B cell (primary cell): ENCODE measurements at regions not wholly inside any gene's neighbourhood (a gene's known extent, or its start where the extent isn't known, plus 50 kb on each side); places are given as distances from the start of the nearest gene placed in this dataset.

Experiments used
- ATAC-seq: fragments of 200-7000 bp; cut with Tn5 transposase; one replicate; pipeline ENCODE4 v1.10.0; 2021; ENCODE audit warnings: low read depth, mild to moderate bottlenecking, moderate number of reproducible peaks, moderate library complexity
- CTCF ChIA-PET: fragments of 350-600 bp; sonication (Branson Sonifier 250); formaldehyde crosslinking; loops from one replicate; lab custom pipeline; 2021; ENCODE audit warnings: antibody characterized with exemption, inconsistent platforms; lab: Charles Lee
- POLR2A ChIA-PET: fragments of 350-600 bp; sonication (Branson Sonifier 250); formaldehyde crosslinking; loops from one replicate; lab custom pipeline; 2021; ENCODE audit warnings: antibody characterized with exemption; lab: Charles Lee
- DNase-seq: peaks from one replicate; pipeline ENCODE4 v3.0.0; 2013
- H2AFZ ChIP-seq: 2 replicates; pipeline ENCODE4 v1.6.1; 2012; ENCODE audit warnings: mild to moderate bottlenecking, low read depth, low read length; ENCODE audit not compliant: insufficient read depth, poor library complexity, severe bottlenecking
- H3K27ac ChIP-seq, 2 donors: 1 replicate in 1 of 2; 2 replicates in 1 of 2; pipeline ENCODE4 v1.5.1; 2012 to 2013; ENCODE audit warnings: low read length in 2 of 2, mild to moderate bottlenecking in 2 of 2, moderate library complexity in 1 of 2
- H3K27me3 ChIP-seq, 4 experiments: fragments of 200-600 bp in 1 of 4; sonication (generic) in 1 of 4; replicated peaks in 1 of 4; 1 replicate in 2 of 4; 2 replicates in 2 of 4; pipeline versions ENCODE4 v1.6.1 to v1.7.0; 2013 to 2016; ENCODE audit warnings: low read length in 3 of 4, mild to moderate bottlenecking in 2 of 4, mixed read lengths in 1 of 4, moderate library complexity in 1 of 4; ENCODE audit not compliant: insufficient read depth in 4 of 4, control insufficient read depth in 3 of 4; ENCODE audit errors: control extremely low read depth in 1 of 4
- H3K36me3 ChIP-seq, 2 experiments: replicated peaks in 1 of 2; 1 replicate in 1 of 2; 2 replicates in 1 of 2; pipeline versions ENCODE4 v1.6.1 to v1.7.1; 2013; ENCODE audit warnings: low read length in 1 of 2; ENCODE audit not compliant: insufficient read depth in 2 of 2, control insufficient read depth in 1 of 2; ENCODE audit errors: control extremely low read depth in 1 of 2, extremely low read depth in 1 of 2
- H3K4me1 ChIP-seq, 2 donors: fragments of 200-600 bp in 1 of 2; sonication (generic) in 1 of 2; 1 replicate in 1 of 2; 2 replicates in 1 of 2; pipeline versions ENCODE4 v1.5.1 to v1.6.1; 2013 to 2017; ENCODE audit warnings: low read length in 2 of 2; ENCODE audit not compliant: control insufficient read depth in 2 of 2, insufficient read depth in 2 of 2
- H3K4me2 ChIP-seq: replicated peaks from 2 replicates; pipeline ENCODE3; 2012; ENCODE audit warnings: mild to moderate bottlenecking, low read depth, low read length; ENCODE audit not compliant: poor library complexity, severe bottlenecking
- H3K4me3 ChIP-seq, 5 experiments: fragments of 200-600 bp in 1 of 5; sonication (generic) in 1 of 5; 1 replicate in 3 of 5; 2 replicates in 2 of 5; pipeline versions ENCODE4 v1.5.1 to v1.7.0; 2011 to 2016; ENCODE audit warnings: low read length in 4 of 5, mild to moderate bottlenecking in 4 of 5, low read depth in 2 of 5, control low read depth in 1 of 5, moderate library complexity in 1 of 5; ENCODE audit not compliant: insufficient read depth in 1 of 5; ENCODE audit errors: control extremely low read depth in 1 of 5, extremely low read depth in 1 of 5
- H3K79me2 ChIP-seq: fragments of 200-600 bp; sonication (generic); one replicate; pipeline ENCODE4 v1.6.0; 2016; ENCODE audit warnings: low read length; ENCODE audit not compliant: control insufficient read depth, insufficient read depth
- H3K9ac ChIP-seq: fragments of 200-600 bp; sonication (generic); 2 replicates; pipeline ENCODE4 v1.6.1; 2017; ENCODE audit warnings: mild to moderate bottlenecking, low read length, moderate library complexity
- H3K9me3 ChIP-seq, 3 donors: one replicate each; pipeline versions ENCODE4 v1.6.1 to v1.7.1; 2013; ENCODE audit warnings: low read length in 2 of 3; ENCODE audit not compliant: control insufficient read depth in 2 of 3, insufficient read depth in 1 of 3; ENCODE audit errors: control extremely low read depth in 1 of 3
- H4K20me1 ChIP-seq: 2 replicates; pipeline ENCODE4 v1.6.0; 2012; ENCODE audit warnings: mild to moderate bottlenecking, low read length; ENCODE audit not compliant: insufficient read depth, control insufficient read depth, poor library complexity, severe bottlenecking
- H3K27ac Mint-ChIP-seq: one replicate; pipeline ENCODE4 v1.8.0; 2021; ENCODE audit warnings: mixed read lengths
- H3K27me3 Mint-ChIP-seq: one replicate; pipeline ENCODE4 v1.8.0; 2021; ENCODE audit warnings: mixed read lengths
- H3K4me1 Mint-ChIP-seq: one replicate; pipeline ENCODE4 v1.8.0; 2021; ENCODE audit warnings: mixed read lengths
- H3K4me3 Mint-ChIP-seq: one replicate; pipeline ENCODE4 v1.8.0; 2021; ENCODE audit warnings: mixed read lengths
- H3K9me3 Mint-ChIP-seq: one replicate; pipeline ENCODE4 v1.8.0; 2022; ENCODE audit warnings: mixed read lengths; ENCODE audit not compliant: insufficient read depth
- EZH2 ChIP-seq: IDR thresholded peaks from 2 replicates; pipeline ENCODE4 v1.6.1; 2012; ENCODE audit warnings: borderline replicate concordance, low read depth, mild to moderate bottlenecking, moderate library complexity, low read length; ENCODE audit not compliant: insufficient read depth, poor library complexity, severe bottlenecking
- whole genome bisulfite sequencing: methylation state at CpG from one replicate; pipeline ENCODE4 v1.1.5; 2013; ENCODE audit warnings: missing lambda C conversion rate; ENCODE audit not compliant: insufficient coverage; 5-methylcytosine and 5-hydroxymethylcytosine counted together
- intact Hi-C: fragments of 100-400 bp; cut with micrococcal nuclease; formaldehyde crosslinking; loops from one replicate; pipeline ENCODE4 v1.10.0; 2022
- TF ChIP-seq, protein P1 (sequence below): fragments of 200-600 bp; IDR thresholded peaks from one replicate; pipeline ENCODE4 v1.8.0; 2022; ENCODE audit warnings: antibody characterized with exemption, mild to moderate bottlenecking

DNA sequence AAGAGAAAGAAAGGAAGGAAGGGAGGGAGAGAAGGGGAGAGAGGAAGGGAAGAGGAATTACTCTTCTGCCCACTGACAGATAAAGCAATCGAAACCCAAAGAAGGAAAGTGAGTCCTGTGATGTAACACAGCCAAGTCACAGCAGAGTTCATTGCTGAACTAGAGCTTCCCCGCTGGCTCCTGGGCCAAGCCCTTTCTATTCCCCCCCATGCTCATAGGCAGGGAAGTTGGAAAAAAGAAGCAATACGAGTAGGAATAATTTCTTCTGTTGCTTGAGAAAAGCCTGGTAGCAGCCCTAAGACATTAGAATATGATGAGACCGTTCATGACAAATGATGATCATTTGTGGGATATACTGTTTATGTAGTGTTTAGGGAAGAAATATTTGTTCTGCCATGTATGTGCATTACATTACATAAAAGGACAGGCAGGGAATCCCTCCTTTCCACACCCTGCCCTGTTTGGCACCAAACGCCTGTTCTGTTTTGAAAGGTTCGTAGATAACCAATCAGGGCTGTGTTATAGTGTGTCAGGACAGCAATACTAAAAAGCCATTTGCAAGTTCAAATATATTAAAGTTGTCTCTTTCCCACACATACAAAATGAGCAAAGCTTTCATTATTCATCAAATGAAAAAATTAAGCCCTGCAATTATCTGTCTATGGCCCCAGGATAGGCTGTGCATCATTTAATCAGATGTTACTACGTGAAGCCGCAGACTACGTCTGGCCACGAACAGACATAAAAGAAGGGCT lies 111.0 kb upstream of the TRPM1 start:
- WGBS = 89% methylated on average over 5 of the region's 10 CpGs
- Histone ChIP-seq H3K27me3 (no peaks in the 10 kb centered on the region), H3K9ac (no peak overlapping the region), H2AFZ (no peak overlapping the region), H3K36me3 (no peaks in the 10 kb centered on the region), H4K20me1 (no peaks in the 10 kb centered on the region), H3K4me3 (no peak overlapping the region), H3K4me2 (no peak overlapping the region), H3K79me2 (peaks cover 7% of the 10 kb centered on the region), H3K9me3 (no peaks in the 10 kb centered on the region), H3K4me1 (peaks cover 14 to 25% of the 10 kb centered on the region in 2 donors), H3K27ac (no peak overlapping the region)
- H3K4me1 Mint-ChIP-seq = peaks cover 19% of the 10 kb centered on the region
- ATAC-seq = no peak
- H3K27me3 Mint-ChIP-seq = no peaks in the 10 kb centered on the region
- no peak for TF ChIP-seq EZH2
- TF ChIP-seq, protein P1, sequence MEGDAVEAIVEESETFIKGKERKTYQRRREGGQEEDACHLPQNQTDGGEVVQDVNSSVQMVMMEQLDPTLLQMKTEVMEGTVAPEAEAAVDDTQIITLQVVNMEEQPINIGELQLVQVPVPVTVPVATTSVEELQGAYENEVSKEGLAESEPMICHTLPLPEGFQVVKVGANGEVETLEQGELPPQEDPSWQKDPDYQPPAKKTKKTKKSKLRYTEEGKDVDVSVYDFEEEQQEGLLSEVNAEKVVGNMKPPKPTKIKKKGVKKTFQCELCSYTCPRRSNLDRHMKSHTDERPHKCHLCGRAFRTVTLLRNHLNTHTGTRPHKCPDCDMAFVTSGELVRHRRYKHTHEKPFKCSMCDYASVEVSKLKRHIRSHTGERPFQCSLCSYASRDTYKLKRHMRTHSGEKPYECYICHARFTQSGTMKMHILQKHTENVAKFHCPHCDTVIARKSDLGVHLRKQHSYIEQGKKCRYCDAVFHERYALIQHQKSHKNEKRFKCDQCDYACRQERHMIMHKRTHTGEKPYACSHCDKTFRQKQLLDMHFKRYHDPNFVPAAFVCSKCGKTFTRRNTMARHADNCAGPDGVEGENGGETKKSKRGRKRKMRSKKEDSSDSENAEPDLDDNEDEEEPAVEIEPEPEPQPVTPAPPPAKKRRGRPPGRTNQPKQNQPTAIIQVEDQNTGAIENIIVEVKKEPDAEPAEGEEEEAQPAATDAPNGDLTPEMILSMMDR = no peak
- CTCF ChIA-PET = interaction anchor here (0.9 to 5.3 kb wide), 7 partner anchors 112 to 277 kb away, joined by 3 to 124 read pairs (median 5); partner anchors contain the start of gene KLF13
- no peaks in the 10 kb centered on the region for H3K9me3 Mint-ChIP-seq
- POLR2A ChIA-PET = interaction anchor here (0.5 to 0.8 kb wide), 2 partner anchors 17 to 316 kb away, joined by 3 to 6 read pairs; no protein-coding TSS in a partner anchor
- no peak for DNase-seq
- H3K27ac Mint-ChIP-seq = no peak overlapping the region
- intact Hi-C loops = no loop called here
- no peak overlapping the region for H3K4me3 Mint-ChIP-seq
